CD4-positive, alpha-beta T cell treated with Interferon alpha-2 for 1 hour (primary cell): ENCODE measurements at regions not wholly inside any gene's neighbourhood (a gene's known extent, or its start where the extent isn't known, plus 50 kb on each side); places are given as distances from the start of the nearest gene placed in this dataset.
"Not testable (repeated sequence)": the region's sequence is repeated elsewhere in the genome, so short reads cannot be mapped to it uniquely, and the experiment has no call there.

Source experiments
- DNase-seq, 2 donors: peaks; one replicate each; pipeline ENCODE4 v3.0.0-alpha.2; 2020 to 2022

GRCh38 chr6:8944548-8944947 lies 509.2 kb upstream of the SLC35B3 start:
- DNase-seq = no peak

GRCh38 chr6:8943073-8943472 lies 507.7 kb upstream of the SLC35B3 start:
- no peak for DNase-seq

DNA sequence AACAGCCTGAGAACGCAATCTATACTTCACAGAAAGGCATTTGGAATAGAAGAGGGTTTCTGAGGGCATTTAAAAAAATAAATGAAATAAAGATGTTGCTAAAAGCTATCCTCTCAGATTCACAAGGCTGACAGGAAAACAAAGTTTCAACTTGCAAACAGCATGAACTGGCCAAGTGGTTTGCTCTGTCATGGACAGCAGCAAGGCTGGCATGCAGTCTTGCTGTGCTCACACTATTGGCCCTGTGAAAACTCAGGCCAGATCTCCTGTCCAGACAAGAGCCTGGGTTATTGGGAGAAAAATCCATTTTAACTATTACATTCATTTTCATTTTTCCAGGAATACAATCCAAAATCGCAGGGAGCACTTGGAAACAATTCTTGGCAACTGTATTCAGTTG lies 506.2 kb upstream of the SLC35B3 start:
- DNase-seq = no peak

- no peak for DNase-seq
These were observed 505.0 kb upstream of the SLC35B3 start for GRCh38 chr6:8940356-8940755.

GRCh38 chr6:8939615-8940014 lies 504.3 kb upstream of the SLC35B3 start:
- DNase-seq = no peak

DNA sequence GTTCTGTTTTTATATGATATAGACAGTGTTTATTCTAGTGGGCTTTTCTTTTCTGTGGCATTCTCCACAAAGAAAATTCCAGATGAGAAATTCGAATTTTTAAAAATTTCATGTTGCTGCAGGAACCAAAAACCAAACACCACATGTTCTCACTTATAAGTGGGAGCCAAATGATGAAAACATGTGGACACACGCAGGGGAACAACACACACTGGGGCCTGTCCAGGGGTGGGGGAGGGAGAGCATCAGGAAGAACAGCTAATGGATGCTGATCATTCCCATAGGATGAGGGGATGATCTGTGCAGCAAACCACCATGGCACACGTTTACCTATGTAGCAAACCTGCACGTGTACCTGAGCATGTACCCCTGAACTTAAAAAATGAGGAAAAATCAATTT lies 499.0 kb upstream of the SLC35B3 start:
- no peak for DNase-seq

GRCh38 chr6:8930009-8930408 lies 494.7 kb upstream of the SLC35B3 start:
- no peak for DNase-seq

DNA sequence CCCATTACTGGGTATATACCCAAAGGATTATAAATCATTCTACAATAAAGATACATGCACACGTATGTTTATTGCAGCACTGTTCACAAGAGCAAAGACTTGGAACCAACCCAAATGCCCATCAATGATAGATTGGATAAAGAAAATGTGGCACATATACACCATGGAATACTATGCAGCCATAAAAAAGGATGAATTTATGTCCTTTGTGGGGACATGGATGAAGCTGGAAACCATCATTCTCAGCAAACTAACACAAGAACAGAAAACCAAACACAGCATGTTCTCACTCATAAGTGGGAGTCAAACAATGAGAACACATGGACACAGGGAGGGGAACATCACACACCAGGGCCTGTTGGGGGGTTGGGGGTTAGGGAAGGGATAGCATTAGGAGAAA lies 484.9 kb upstream of the SLC35B3 start:
- DNase-seq = not testable (repeated sequence)

DNA sequence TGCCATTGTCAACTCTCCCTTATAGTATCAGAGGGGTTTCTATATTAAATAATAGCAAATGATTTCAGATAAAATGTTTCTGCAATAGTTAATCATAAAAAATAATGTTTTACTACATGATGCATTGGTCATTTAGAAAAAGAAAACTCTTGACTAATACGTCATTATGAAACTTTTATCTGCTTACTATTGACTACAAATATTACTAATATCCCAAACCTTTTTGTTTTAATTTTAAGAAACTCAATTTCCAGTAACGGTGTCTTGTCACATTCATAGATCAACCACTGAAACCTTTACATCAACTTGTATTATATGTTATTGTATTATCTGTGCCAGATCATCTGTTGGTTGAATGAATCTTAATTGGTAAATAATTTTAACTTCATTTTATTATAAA lies 482.9 kb upstream of the SLC35B3 start:
- no peak for DNase-seq

GRCh38 chr6:8914700-8915099 lies 479.4 kb upstream of the SLC35B3 start:
- DNase-seq = no peak

DNA sequence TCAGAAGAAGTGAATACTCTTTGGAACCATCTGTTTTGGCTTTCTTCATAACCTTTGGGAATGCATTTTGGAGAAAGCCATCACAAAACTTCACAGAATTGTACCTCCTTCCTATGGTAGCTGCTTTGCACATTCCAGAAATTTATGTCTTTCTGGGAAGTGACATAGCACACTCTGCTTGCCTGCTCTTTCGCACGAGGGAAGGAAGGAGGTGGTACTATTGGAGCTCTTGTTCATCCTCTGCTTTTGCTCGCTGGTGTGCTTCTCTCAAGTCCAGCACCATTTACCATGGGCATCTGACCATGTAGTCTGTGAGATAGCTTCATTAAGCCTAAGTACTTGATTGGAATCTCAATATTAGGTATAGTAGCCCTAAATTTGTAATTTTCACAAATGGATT lies 473.3 kb upstream of the SLC35B3 start:
- no peak for DNase-seq

DNA sequence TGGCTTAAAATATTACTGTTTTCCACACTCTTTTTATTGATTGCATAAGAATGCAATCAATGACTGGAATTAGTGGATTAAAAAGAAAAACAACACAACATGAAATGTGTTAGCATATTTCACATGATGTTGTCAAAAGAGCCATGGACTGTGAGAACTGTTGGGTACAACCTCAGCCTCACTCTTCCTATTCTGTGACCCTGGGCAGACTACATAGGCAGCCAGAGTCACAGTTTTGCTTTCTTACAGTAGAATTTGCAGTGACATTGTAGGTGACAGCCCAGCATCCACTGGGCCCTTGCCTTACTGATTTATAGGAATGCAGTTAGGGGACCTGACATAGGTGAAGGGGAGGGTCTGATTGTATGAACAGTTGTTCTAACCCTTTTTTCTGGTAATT lies 471.4 kb upstream of the SLC35B3 start:
- no peak for DNase-seq

DNA sequence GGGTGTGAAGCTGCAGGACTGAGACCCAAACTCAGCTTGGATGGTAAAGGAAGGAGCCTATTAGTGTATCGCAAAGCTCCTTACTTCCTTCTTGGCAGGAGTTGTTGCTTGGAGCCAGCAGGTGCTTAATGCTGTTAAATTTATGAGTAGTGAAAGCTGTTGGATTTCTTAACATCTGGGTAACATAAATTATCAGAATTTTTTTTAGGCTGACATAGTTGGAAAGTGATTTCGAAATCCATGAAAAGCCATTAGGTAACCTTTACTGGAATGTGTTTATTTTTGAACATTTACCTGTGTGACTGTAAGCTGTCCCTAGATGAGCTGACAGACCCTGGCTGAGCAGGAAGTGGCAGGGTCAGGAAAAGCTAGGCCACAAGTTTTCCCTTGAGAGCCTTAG lies 470.4 kb upstream of the SLC35B3 start:
- no peak for DNase-seq

DNA sequence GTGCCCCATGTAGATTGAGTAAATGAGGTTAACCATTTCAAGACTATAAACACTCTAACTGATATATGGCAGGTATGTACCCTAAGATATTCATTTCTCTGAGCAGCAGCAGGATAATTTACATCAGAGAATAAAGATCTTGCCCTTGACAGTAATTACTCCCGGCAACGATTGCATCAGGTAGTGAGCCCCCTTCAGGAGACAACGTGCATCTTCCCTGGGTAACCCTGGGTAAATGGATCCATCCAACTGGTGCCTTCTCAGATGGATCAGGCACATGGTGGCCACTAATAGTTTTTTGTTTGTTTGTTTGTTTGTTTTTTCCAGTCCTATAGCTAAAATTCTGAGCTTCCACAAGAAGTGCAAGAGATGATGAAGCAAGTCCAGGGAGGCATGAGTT lies 469.4 kb upstream of the SLC35B3 start:
- DNase-seq = no peak

- no peak for DNase-seq
These were observed 464.7 kb upstream of the SLC35B3 start for GRCh38 chr6:8900056-8900455.

DNA sequence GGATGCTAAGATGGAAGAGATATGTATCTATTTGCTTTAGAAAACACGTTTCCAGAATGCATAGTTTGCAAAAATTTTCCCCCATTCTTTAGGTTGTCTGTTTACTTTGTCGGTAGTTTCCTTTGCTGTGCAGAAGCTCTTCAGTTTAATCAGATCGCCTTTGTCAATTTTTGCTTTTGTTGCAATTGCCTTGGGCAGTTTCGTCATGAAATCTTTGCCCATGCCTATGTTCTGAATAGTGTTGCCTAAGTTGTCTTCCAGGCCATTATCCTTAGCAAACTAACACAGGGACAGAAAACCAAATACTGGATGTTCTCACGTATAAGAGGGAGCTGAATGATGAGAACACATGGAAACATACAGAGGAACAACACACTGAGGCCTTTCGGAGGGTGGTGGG lies 454.2 kb upstream of the SLC35B3 start:
- no peak for DNase-seq

DNA sequence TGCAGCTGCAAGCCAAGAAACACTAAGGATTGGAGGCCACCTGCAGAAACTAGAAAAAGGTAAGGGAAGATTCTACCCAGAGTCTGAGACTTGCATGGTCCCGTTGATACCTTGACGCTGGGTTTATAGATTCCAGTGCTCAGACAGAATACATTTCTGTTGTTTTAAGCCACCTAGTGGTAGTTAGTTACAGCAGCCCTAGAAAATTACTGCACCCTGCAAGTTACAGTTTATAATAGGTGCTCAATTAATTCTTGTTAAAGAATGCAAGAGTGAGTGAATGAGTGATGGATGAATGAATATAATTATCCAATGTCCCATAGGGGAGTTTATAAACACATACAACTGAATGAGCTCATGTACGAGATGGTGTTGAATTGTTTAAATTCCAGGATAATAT lies 453.1 kb upstream of the SLC35B3 start:
- no peak for DNase-seq

- DNase-seq = no peak
These were observed 446.3 kb upstream of the SLC35B3 start for GRCh38 chr6:8881663-8882062.

GRCh38 chr6:8879334-8879733 lies 444.0 kb upstream of the SLC35B3 start:
- DNase-seq = no peak

- no peak for DNase-seq
These were observed 440.6 kb upstream of the SLC35B3 start for GRCh38 chr6:8875986-8876385.

GRCh38 chr6:8872589-8872988 lies 437.2 kb upstream of the SLC35B3 start:
- no peak for DNase-seq

- no peak for DNase-seq
These were observed 430.1 kb upstream of the SLC35B3 start for GRCh38 chr6:8865451-8865850.

DNA sequence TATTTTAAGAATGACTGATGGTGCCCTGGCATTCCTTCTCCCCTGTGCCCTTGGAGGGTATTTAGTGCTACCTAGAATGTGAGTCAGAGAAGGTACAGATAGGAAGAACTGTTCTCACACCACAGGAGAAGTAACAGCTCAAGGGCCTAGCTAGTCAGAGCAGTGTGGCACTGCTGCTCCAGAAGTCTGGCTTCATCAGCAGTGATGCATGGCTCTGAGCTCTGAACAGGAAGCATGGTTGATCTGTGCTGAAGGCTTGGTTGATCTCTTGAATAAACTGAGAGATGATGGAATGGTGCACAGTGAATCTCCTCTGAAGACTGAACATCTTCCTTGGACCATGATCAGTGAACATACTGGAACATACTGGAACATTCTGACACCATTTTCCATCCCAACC lies 425.3 kb upstream of the SLC35B3 start:
- no peak for DNase-seq

- no peak for DNase-seq
These were observed 424.2 kb upstream of the SLC35B3 start for GRCh38 chr6:8859501-8859900.

- DNase-seq = no peak
These were observed 423.5 kb upstream of the SLC35B3 start for GRCh38 chr6:8858854-8859331.

DNA sequence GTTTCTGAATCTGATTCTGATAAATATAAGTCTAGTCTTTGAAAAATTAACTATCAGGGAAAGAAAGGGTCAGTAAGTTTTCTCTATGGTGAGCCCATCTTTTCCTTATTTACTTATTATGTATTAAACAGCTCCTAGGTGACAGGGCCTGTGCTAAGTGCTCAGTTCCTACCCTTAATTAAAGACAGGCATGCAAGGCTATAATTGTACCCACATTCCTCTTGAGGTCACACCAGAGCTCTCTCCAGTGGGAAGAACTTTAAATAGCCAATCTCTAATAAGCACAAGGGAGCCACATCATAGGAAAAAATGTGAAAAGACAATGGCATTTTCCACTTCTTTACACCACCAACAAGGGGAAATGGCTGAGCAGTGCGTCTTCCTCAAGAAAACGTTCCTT lies 421.8 kb upstream of the SLC35B3 start:
- DNase-seq = no peak
